IMR-90 (cell line): ENCODE measurements at regions not wholly inside any gene's neighbourhood (a gene's known extent, or its start where the extent isn't known, plus 50 kb on each side); places are given as distances from the start of the nearest gene placed in this dataset.

Experiments
- ATAC-seq: fragments of 200-7000 bp; cut with Tn5 transposase; 2 replicates; pipeline ENCODE4 v1.9.1; 2020; ENCODE audit warnings: low read depth, mild to moderate bottlenecking, moderate library complexity
- BruUV-seq: library from RNA; stranded (reverse); fragments of 400-500 nt; replicated peaks from 2 replicates; lab custom pipeline; 2021; lab: Mats Ljungman, UMichigan
- CTCF ChIA-PET: fragments of 300-600 bp; formaldehyde crosslinking; extraction: SDS; loops from one replicate; lab custom pipeline; 2021; ENCODE audit warnings: antibody characterized with exemption; lab: Yijun Ruan, JAX
- POLR2A ChIA-PET: fragments of 300-600 bp; sonication (Branson Sonifier 250); formaldehyde crosslinking; loops from one replicate; lab custom pipeline; 2022; ENCODE audit warnings: antibody characterized with exemption; ENCODE audit not compliant: unreplicated experiment; lab: Charles Lee
- DNase-seq: peaks from one replicate; pipeline ENCODE4 v3.0.0; 2013
- H2AFZ ChIP-seq: replicated peaks from 2 replicates; pipeline ENCODE3; 2013; ENCODE audit warnings: low read length, mild to moderate bottlenecking; ENCODE audit not compliant: poor library complexity
- H2AK5ac ChIP-seq: 2 replicates; pipeline ENCODE4 v1.6.1; 2013; ENCODE audit warnings: low read depth, low read length, inconsistent platforms
- H2AK9ac ChIP-seq: replicated peaks from 2 replicates; pipeline ENCODE3; 2013; ENCODE audit warnings: mild to moderate bottlenecking, low read depth, low read length, moderate library complexity; ENCODE audit not compliant: poor library complexity
- H2BK120ac ChIP-seq: 2 replicates; pipeline ENCODE4 v1.6.1; 2013; ENCODE audit warnings: low read depth, low read length, inconsistent platforms
- H2BK15ac ChIP-seq: 3 replicates; pipeline ENCODE4 v1.6.1; 2013; ENCODE audit warnings: low read depth, low read length, inconsistent platforms
- H2BK20ac ChIP-seq: 2 replicates; pipeline ENCODE4 v1.6.1; 2013; ENCODE audit warnings: low read depth, mild to moderate bottlenecking, inconsistent platforms, low read length, moderate library complexity
- H2BK5ac ChIP-seq: 2 replicates; pipeline ENCODE4 v1.6.1; 2013; ENCODE audit warnings: mild to moderate bottlenecking, low read depth, low read length, inconsistent platforms; ENCODE audit not compliant: poor library complexity, severe bottlenecking
- H3K14ac ChIP-seq: replicated peaks from 2 replicates; pipeline ENCODE4 v1.6.1; 2013; ENCODE audit warnings: low read depth, low read length, inconsistent platforms
- H3K18ac ChIP-seq: 2 replicates; pipeline ENCODE4 v1.6.1; 2013; ENCODE audit warnings: low read depth, low read length, control low read depth
- H3K23ac ChIP-seq: 2 replicates; pipeline ENCODE4 v1.6.1; 2013; ENCODE audit warnings: low read depth, low read length, inconsistent platforms
- H3K27ac ChIP-seq: 2 replicates; pipeline ENCODE4 v1.5.1; 2013; ENCODE audit warnings: mild to moderate bottlenecking, control low read depth, low read length; ENCODE audit not compliant: insufficient read depth
- H3K27me3 ChIP-seq: 2 replicates; pipeline ENCODE4 v1.6.1; 2013; ENCODE audit warnings: low read length; ENCODE audit not compliant: control insufficient read depth, insufficient read depth
- H3K36me3 ChIP-seq: 2 replicates; pipeline ENCODE4 v1.6.1; 2013; ENCODE audit warnings: low read length, mixed read lengths; ENCODE audit not compliant: control insufficient read depth, insufficient read depth
- H3K4ac ChIP-seq: 2 replicates; pipeline ENCODE4 v1.6.1; 2013; ENCODE audit warnings: low read depth, low read length, inconsistent platforms
- H3K4me1 ChIP-seq: 2 replicates; pipeline ENCODE4 v1.6.1; 2013; ENCODE audit warnings: low read length, mixed read lengths; ENCODE audit not compliant: control insufficient read depth, insufficient read depth
- H3K4me2 ChIP-seq: 2 replicates; pipeline ENCODE4 v1.6.1; 2013; ENCODE audit warnings: low read depth, mild to moderate bottlenecking, control low read depth, low read length, moderate library complexity
- H3K4me3 ChIP-seq: 2 replicates; pipeline ENCODE4 v1.5.1; 2013; ENCODE audit warnings: low read depth, mild to moderate bottlenecking, control low read depth, low read length, moderate library complexity; ENCODE audit not compliant: insufficient read depth
- H3K56ac ChIP-seq: 2 replicates; pipeline ENCODE4 v1.6.1; 2013; ENCODE audit warnings: low read length, inconsistent platforms; ENCODE audit not compliant: insufficient read depth; ENCODE audit errors: extremely low read depth
- H3K79me1 ChIP-seq, 2 experiments: 2 replicates each; pipeline ENCODE4 v1.6.1; 2013; ENCODE audit warnings: low read length in 2 of 2, inconsistent platforms in 1 of 2, low read depth in 1 of 2
- H3K9ac ChIP-seq: 2 replicates; pipeline ENCODE4 v1.6.1; 2013; ENCODE audit warnings: low read depth, low read length, control low read depth
- H3K9me1 ChIP-seq: 2 replicates; pipeline ENCODE4 v1.6.1; 2013; ENCODE audit warnings: low read length, inconsistent platforms; ENCODE audit not compliant: insufficient read depth
- H3K9me3 ChIP-seq: 2 replicates; pipeline ENCODE4 v1.6.1; 2013; ENCODE audit warnings: low read length; ENCODE audit not compliant: control insufficient read depth, insufficient read depth
- H4K20me1 ChIP-seq: 2 replicates; pipeline ENCODE4 v1.6.1; 2013; ENCODE audit warnings: low read length, inconsistent platforms; ENCODE audit not compliant: insufficient read depth
- H4K5ac ChIP-seq: 2 replicates; pipeline ENCODE4 v1.6.1; 2013; ENCODE audit warnings: mild to moderate bottlenecking, low read depth, low read length, control low read depth
- H4K8ac ChIP-seq, 2 experiments: 2 replicates each; pipeline ENCODE4 v1.6.1; 2013; ENCODE audit warnings: low read depth in 2 of 2, low read length in 2 of 2, control low read depth in 1 of 2, inconsistent platforms in 1 of 2
- H4K91ac ChIP-seq: 2 replicates; pipeline ENCODE4 v1.6.1; 2013; ENCODE audit warnings: low read depth, low read length, inconsistent platforms; ENCODE audit not compliant: insufficient read depth
- BHLHE40 ChIP-seq: fragments of 150-350 bp; IDR thresholded peaks from 2 replicates; pipeline ENCODE4 v1.6.1; 2016; ENCODE audit warnings: mild to moderate bottlenecking, low read depth, low read length
- CEBPB ChIP-seq: IDR thresholded peaks from 2 replicates; pipeline ENCODE4 v1.6.1; 2012; ENCODE audit warnings: low read depth, low read length, improper control_type of control experiment
- CHD1 ChIP-seq: IDR thresholded peaks from 2 replicates; pipeline ENCODE4 v1.6.1; 2012; ENCODE audit warnings: low read depth, low read length, improper control_type of control experiment
- CTCF ChIP-seq: conservative IDR thresholded peaks from 2 replicates; pipeline ENCODE4 v1.5.1; 2012; ENCODE audit warnings: mild to moderate bottlenecking, low read depth, low read length, improper control_type of control experiment
- ELK1 ChIP-seq: fragments of 150-350 bp; IDR thresholded peaks from 2 replicates; pipeline ENCODE4 v1.6.1; 2016; ENCODE audit warnings: low read depth, mild to moderate bottlenecking, low read length, moderate library complexity, borderline replicate concordance
- FOS ChIP-seq: fragments of 150-350 bp; IDR thresholded peaks from 2 replicates; pipeline ENCODE4 v1.6.1; 2016; ENCODE audit warnings: low read depth, low read length
- MAFK ChIP-seq: IDR thresholded peaks from 2 replicates; pipeline ENCODE4 v1.6.1; 2012; ENCODE audit warnings: low read depth, low read length, improper control_type of control experiment
- MAZ ChIP-seq: IDR thresholded peaks from 2 replicates; pipeline ENCODE4 v1.6.1; 2012; ENCODE audit warnings: low read depth, mild to moderate bottlenecking, low read length, improper control_type of control experiment, moderate library complexity, borderline replicate concordance
- MXI1 ChIP-seq: IDR thresholded peaks from 2 replicates; pipeline ENCODE4 v1.6.1; 2012; ENCODE audit warnings: low read depth, mild to moderate bottlenecking, low read length, moderate library complexity, borderline replicate concordance
- NFE2L2 ChIP-seq: fragments of 150-350 bp; IDR thresholded peaks from 2 replicates; pipeline ENCODE4 v1.6.1; 2016; ENCODE audit warnings: low read depth, mild to moderate bottlenecking, low read length
- POLR2A ChIP-seq: IDR thresholded peaks from 2 replicates; pipeline ENCODE4 v1.6.1; 2012; ENCODE audit warnings: mild to moderate bottlenecking, low read depth, low read length
- RAD21 ChIP-seq: IDR thresholded peaks from 2 replicates; pipeline ENCODE4 v1.6.1; 2012; ENCODE audit warnings: low read length, improper control_type of control experiment
- RCOR1 ChIP-seq: IDR thresholded peaks from 2 replicates; pipeline ENCODE4 v1.6.1; 2012; ENCODE audit warnings: mild to moderate bottlenecking, low read length, improper control_type of control experiment; ENCODE audit not compliant: insufficient replicate concordance
- RFX5 ChIP-seq: IDR thresholded peaks from 2 replicates; pipeline ENCODE4 v1.8.0; 2012; ENCODE audit warnings: low read depth, mild to moderate bottlenecking, low read length, moderate library complexity
- SMC3 ChIP-seq: fragments of 150-350 bp; IDR thresholded peaks from 2 replicates; pipeline ENCODE4 v1.6.1; 2016; ENCODE audit warnings: low read depth, mild to moderate bottlenecking, antibody characterized with exemption, low read length, moderate library complexity
- USF2 ChIP-seq: fragments of 150-350 bp; IDR thresholded peaks from 2 replicates; pipeline ENCODE4 v1.6.1; 2017; ENCODE audit warnings: mild to moderate bottlenecking, antibody characterized with exemption, low read length, low read depth
- WGBS, 2 experiments: methylation state at CpG; one replicate each; pipeline versions ENCODE4 v1.1.5 to v1.1.7; 2013; ENCODE audit warnings: missing lambda C conversion rate in 2 of 2; ENCODE audit not compliant: insufficient read length in 1 of 2; ENCODE audit errors: extremely low coverage in 2 of 2; 5-methylcytosine and 5-hydroxymethylcytosine counted together
- dilution Hi-C: fragments of 300-500 bp; cut with HindIII; formaldehyde crosslinking; loops from one replicate; pipeline ENCODE4 v1.14.3; 2018; ENCODE audit warnings: low sequenced_read_pairs; ENCODE audit not compliant: unreplicated experiment
- in situ Hi-C: fragments of 300-500 bp; cut with MboI; formaldehyde crosslinking; loops from 3 replicates; pipeline ENCODE4 v1.14.3; 2019; ENCODE audit warnings: low sequenced_read_pairs, inconsistent platforms, mixed read lengths
- intact Hi-C: fragments of 100-400 bp; cut with micrococcal nuclease; formaldehyde crosslinking; loops from 2 replicates; pipeline ENCODE4 v1.10.0; 2022

GRCh38 chr11:62022211-62022610 lies 54.8 kb upstream of the FTH1 start:
- H4K91ac ChIP-seq: no peak overlapping the region
- no peaks in the 10 kb centered on the region for H3K36me3 ChIP-seq

More at GRCh38 chr11:62022211-62022610, 54.8 kb upstream of the FTH1 start:
- Histone ChIP-seq H2BK120ac (no peak overlapping the region), H3K27ac (no peak overlapping the region), H2AK5ac (no peak overlapping the region), H2BK5ac (no peak overlapping the region), H2BK20ac (no peak overlapping the region), H3K56ac (no peak overlapping the region), H2AK9ac (no peak overlapping the region), H3K9ac (no peak overlapping the region), H3K79me1 (no peaks in the 10 kb centered on the region), H3K9me1 (no peaks in the 10 kb centered on the region), H3K4me2 (no peak overlapping the region), H2AFZ (no peak overlapping the region), H3K27me3 (peaks cover 2% of the 10 kb centered on the region; the same call in 1 of the 2 replicates), H3K14ac (no peak overlapping the region), H4K8ac (no peak overlapping the region), H3K4me3 (no peak overlapping the region), H4K5ac (no peak overlapping the region), H3K4ac (no peak overlapping the region), H3K4me1 (peaks cover 6% of the 10 kb centered on the region; the same call in 1 of the 2 replicates), H3K18ac (no peak overlapping the region), H2BK15ac (no peak overlapping the region), H4K20me1 (no peaks in the 10 kb centered on the region), H3K23ac (no peak overlapping the region), H3K9me3 (peaks cover 14% of the 10 kb centered on the region)
- TF ChIP-seq CHD1: no peak
- TF ChIP-seq MXI1: no peak
- TF ChIP-seq RFX5: no peak
- no peak for TF ChIP-seq POLR2A
- TF ChIP-seq RAD21: no peak
- no peak for TF ChIP-seq USF2
- TF ChIP-seq MAFK: no peak
- no peak for TF ChIP-seq NFE2L2
- TF ChIP-seq FOS: no peak
- no peak for TF ChIP-seq CTCF
- no peak for TF ChIP-seq ELK1
- TF ChIP-seq CEBPB: no peak
- no peak for TF ChIP-seq BHLHE40
- no peak for TF ChIP-seq SMC3
- no peak for TF ChIP-seq MAZ
- no peak for TF ChIP-seq RCOR1
- in situ Hi-C loops: loop anchor here (10.0 kb wide), 1 partner anchor 57 kb away; the partner anchor contains the start of gene FTH1
- POLR2A ChIA-PET: no interaction called here
- 0% methylated on average over 1 of the region's 3 CpGs; no CpG with 5 or more reads in 1 of the 2 experiments for WGBS, 2 experiments
- CTCF ChIA-PET: no interaction called here
- no peak for DNase-seq
- intact Hi-C loops: no loop called here
- ATAC-seq: no peak
- no TSS peak for BruUV-seq
- dilution Hi-C loops: no loop called here
